Neural progenitor cell (in vitro differentiated cells): ENCODE measurements at regions not wholly inside any gene's neighbourhood (a gene's known extent, or its start where the extent isn't known, plus 50 kb on each side); places are given as distances from the start of the nearest gene placed in this dataset.
"Not testable (repeated sequence)": the region's sequence is repeated elsewhere in the genome, so short reads cannot be mapped to it uniquely, and the experiment has no call there.

Experiments
- DNase-seq: peaks from one replicate; pipeline ENCODE4 v3.0.0-alpha.2; 2016; ENCODE audit warnings: low spot score
- H2AFZ ChIP-seq: fragments of 200-600 bp; sonication (generic); replicated peaks from 2 replicates; pipeline ENCODE4 v1.6.1; 2016; ENCODE audit warnings: antibody characterized with exemption
- H3F3A ChIP-seq: fragments of 200-600 bp; sonication (generic); 2 replicates; pipeline ENCODE4 v1.6.1; 2016; ENCODE audit warnings: antibody characterized with exemption, low read depth
- H3K27ac ChIP-seq: fragments of 200-600 bp; sonication (generic); 2 replicates; pipeline ENCODE4 v1.5.1; 2016; ENCODE audit warnings: mild to moderate bottlenecking
- H3K27me3 ChIP-seq: fragments of 200-600 bp; sonication (generic); 2 replicates; pipeline ENCODE4 v1.6.1; 2016; ENCODE audit warnings: mild to moderate bottlenecking, moderate library complexity
- H3K36me3 ChIP-seq: fragments of 200-600 bp; sonication (generic); 2 replicates; pipeline ENCODE4 v1.5.1; 2016
- H3K4me1 ChIP-seq: fragments of 200-600 bp; sonication (generic); 2 replicates; pipeline ENCODE4 v1.6.1; 2016; ENCODE audit warnings: mixed run types
- H3K4me2 ChIP-seq: fragments of 200-600 bp; sonication (generic); 2 replicates; pipeline ENCODE4 v1.6.1; 2016
- H3K4me3 ChIP-seq: fragments of 200-600 bp; sonication (generic); 2 replicates; pipeline ENCODE4 v1.5.1; 2016
- H3K79me2 ChIP-seq: fragments of 200-600 bp; sonication (generic); 2 replicates; pipeline ENCODE4 v1.6.1; 2016; ENCODE audit warnings: low read depth
- H3K9ac ChIP-seq: fragments of 200-600 bp; sonication (generic); 2 replicates; pipeline ENCODE4 v1.6.1; 2016
- H3K9me3 ChIP-seq: fragments of 200-600 bp; sonication (generic); 2 replicates; pipeline ENCODE4 v1.5.1; 2016; ENCODE audit warnings: low read depth
- H4K20me1 ChIP-seq: fragments of 200-600 bp; sonication (generic); 2 replicates; pipeline ENCODE4 v1.6.1; 2016; ENCODE audit warnings: low read depth
- H3K27ac Mint-ChIP-seq: 3 replicates; pipeline ENCODE4 v1.8.0; 2021; ENCODE audit warnings: mixed read lengths
- H3K27me3 Mint-ChIP-seq: 2 replicates; pipeline ENCODE4 v1.8.0; 2022; ENCODE audit warnings: low read depth, mild to moderate bottlenecking, inconsistent platforms, moderate library complexity, mixed read lengths; ENCODE audit not compliant: insufficient read depth
- H3K36me3 Mint-ChIP-seq: 3 replicates; pipeline ENCODE4 v1.8.0; 2021; ENCODE audit warnings: mixed read lengths
- H3K4me1 Mint-ChIP-seq: 3 replicates; pipeline ENCODE4 v1.8.0; 2021; ENCODE audit warnings: mixed read lengths
- H3K4me3 Mint-ChIP-seq: 3 replicates; pipeline ENCODE4 v1.8.0; 2021; ENCODE audit warnings: mild to moderate bottlenecking, moderate library complexity, mixed read lengths
- H3K9me3 Mint-ChIP-seq: 3 replicates; pipeline ENCODE4 v1.8.0; 2020; ENCODE audit warnings: mixed read lengths
- CTCF ChIP-seq: fragments of 200-600 bp; sonication (generic); IDR thresholded peaks from 2 replicates; pipeline ENCODE4 v1.5.1; 2017; ENCODE audit warnings: antibody characterized with exemption, mild to moderate bottlenecking
- EZH2 ChIP-seq: fragments of 200-600 bp; sonication (generic); IDR thresholded peaks from 2 replicates; pipeline ENCODE4 v1.6.1; 2017; ENCODE audit warnings: antibody characterized with exemption, mild to moderate bottlenecking, moderate library complexity
- EZH2phosphoT487 ChIP-seq: fragments of 200-600 bp; sonication (generic); IDR thresholded peaks from 2 replicates; pipeline ENCODE4 v1.6.1; 2017; ENCODE audit warnings: antibody characterized with exemption

- H3K4me3 Mint-ChIP-seq, result no peak overlapping the region
These were observed 883.5 kb downstream of the IGSF11 start for GRCh38 chr3:118151164-118151563.

DNA sequence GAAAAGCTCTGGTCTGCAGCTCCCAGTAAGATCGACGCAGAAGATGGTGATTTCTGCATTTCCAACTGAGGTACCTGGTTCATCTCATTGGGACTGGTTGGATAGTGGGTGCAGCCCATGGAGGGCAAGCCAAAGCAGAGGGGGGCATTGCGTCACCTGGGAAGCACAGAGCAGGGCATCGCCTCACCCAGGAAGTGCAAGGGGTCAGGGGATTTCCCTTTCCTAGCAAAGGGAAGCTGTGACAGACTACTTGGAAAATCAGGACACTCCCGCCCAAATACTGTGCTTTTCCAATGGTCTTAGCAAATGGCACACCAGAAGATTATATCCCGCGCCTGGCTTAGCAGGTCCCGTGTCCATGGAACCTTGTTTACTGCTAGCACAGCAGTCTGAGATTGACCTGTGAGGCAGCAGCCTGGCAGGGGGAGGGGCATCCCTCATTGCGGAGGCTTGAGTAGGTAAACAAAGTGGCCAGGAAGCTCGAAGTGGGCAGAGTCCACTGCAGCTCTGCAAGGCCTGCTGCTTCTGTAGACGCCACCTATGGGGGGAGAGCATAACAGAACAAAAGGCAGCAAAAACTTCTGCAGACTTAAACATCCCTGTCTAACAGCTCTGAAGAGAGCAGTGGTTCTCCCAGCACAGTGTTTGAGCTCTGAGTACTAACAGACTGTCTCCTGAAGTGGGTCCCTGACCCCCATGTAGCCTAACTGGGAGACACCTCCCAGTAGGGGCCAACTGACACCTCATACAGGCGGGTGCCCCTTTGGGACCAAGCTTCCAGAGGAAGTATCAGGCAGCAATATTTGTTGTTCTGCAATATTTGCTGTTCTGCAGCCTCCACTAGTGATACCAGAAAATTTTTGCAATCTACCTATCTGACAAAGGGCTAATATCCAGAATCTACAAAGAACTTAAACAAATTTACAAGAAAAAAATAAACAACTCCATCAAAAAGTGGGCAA lies 871.7 kb downstream of the IGSF11 start:
- H3K27ac ChIP-seq, H3K36me3 ChIP-seq, H3K79me2 ChIP-seq, H3K9me3 Mint-ChIP-seq, H3K4me2 ChIP-seq, H3K4me3 Mint-ChIP-seq, H3K4me1 ChIP-seq, H3K27ac Mint-ChIP-seq, H3K27me3 Mint-ChIP-seq, H3K36me3 Mint-ChIP-seq, H3K9me3 ChIP-seq, H3K27me3 ChIP-seq, H3K9ac ChIP-seq, DNase-seq, H3F3A ChIP-seq, H3K4me1 Mint-ChIP-seq, H4K20me1 ChIP-seq, H2AFZ ChIP-seq, H3K4me3 ChIP-seq: not testable (repeated sequence)

More at GRCh38 chr3:118151164-118151563, 883.5 kb downstream of the IGSF11 start:
- H3K27me3 ChIP-seq, result no peaks in the 10 kb centered on the region
- no peak for DNase-seq
- Mint-ChIP-seq H3K4me1 (no peaks in the 10 kb centered on the region), H3K27ac (no peak overlapping the region), H3K27me3 (no peaks in the 10 kb centered on the region), H3K9me3 (peaks cover 9% of the 10 kb centered on the region), H3K36me3 (no peaks in the 10 kb centered on the region)
- H3K9me3 ChIP-seq, result peaks cover 5% of the 10 kb centered on the region
- no peak for TF ChIP-seq EZH2
- no peak for TF ChIP-seq CTCF
- no peak for TF ChIP-seq EZH2phosphoT487
- no peak overlapping the region for H3K27ac ChIP-seq
- no peak overlapping the region for H3K9ac ChIP-seq
- H3K36me3 ChIP-seq, result no peaks in the 10 kb centered on the region
- no peaks in the 10 kb centered on the region for H3K79me2 ChIP-seq
- no peak overlapping the region for H3K4me2 ChIP-seq
- H3F3A ChIP-seq, result no peaks in the 10 kb centered on the region
- H3K4me1 ChIP-seq, result no peaks in the 10 kb centered on the region
- H3K4me3 ChIP-seq, result no peak overlapping the region
- no peaks in the 10 kb centered on the region for H4K20me1 ChIP-seq
- no peak overlapping the region for H2AFZ ChIP-seq

DNA sequence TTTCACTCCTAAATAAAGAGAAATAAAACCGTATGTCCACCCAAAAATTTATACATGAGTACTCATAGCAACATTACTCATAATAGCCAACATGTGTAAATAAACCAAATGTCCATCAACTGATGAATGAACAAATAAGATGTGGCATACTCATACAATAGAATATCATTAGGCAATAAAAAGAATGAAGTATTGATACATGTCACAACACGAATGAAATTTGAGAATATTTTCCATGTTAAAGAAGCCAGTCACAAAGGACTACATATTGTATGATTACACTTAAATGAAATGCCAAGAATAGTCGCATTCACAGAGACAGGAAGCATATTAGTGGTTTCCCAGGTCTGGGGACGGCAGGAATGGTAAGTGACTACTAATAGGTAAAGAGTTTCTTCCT lies 869.2 kb downstream of the IGSF11 start:
- no peak overlapping the region for H3K4me3 Mint-ChIP-seq
- Histone ChIP-seq H3K4me3 (no peak overlapping the region), H3K27me3 (no peaks in the 10 kb centered on the region), H3K9ac (no peak overlapping the region), H3K79me2 (no peaks in the 10 kb centered on the region), H3K27ac (no peak overlapping the region), H4K20me1 (no peaks in the 10 kb centered on the region), H3K4me1 (no peaks in the 10 kb centered on the region), H2AFZ (no peak overlapping the region), H3F3A (no peaks in the 10 kb centered on the region), H3K36me3 (no peaks in the 10 kb centered on the region), H3K9me3 (no peaks in the 10 kb centered on the region), H3K4me2 (no peak overlapping the region)
- H3K4me1 Mint-ChIP-seq, result no peaks in the 10 kb centered on the region
- H3K36me3 Mint-ChIP-seq, result no peaks in the 10 kb centered on the region
- no peak overlapping the region for H3K27ac Mint-ChIP-seq
- no peak for DNase-seq
- no peak for TF ChIP-seq CTCF
- no peak for TF ChIP-seq EZH2
- no peak for TF ChIP-seq EZH2phosphoT487
- no peaks in the 10 kb centered on the region for H3K27me3 Mint-ChIP-seq
- H3K9me3 Mint-ChIP-seq, result peaks cover 6% of the 10 kb centered on the region

DNA sequence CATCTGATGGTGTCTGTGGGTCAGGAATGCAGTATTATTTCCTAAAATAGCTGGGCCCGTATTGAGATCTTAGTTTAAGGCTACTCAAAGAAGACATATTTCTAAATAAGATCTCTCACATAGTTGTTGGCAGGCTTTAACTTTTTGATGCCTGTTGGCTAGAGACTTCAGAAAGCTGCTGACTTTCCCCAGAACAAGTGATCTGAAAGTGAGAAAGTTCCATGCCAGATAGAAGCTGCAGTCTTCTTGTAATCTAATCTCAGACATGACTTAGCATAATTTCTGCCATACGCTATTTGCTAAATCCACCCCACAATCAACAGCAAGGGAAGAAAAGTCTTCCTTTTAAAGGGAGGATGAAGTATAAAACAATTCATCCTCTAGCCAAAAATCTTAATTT lies 867.1 kb downstream of the IGSF11 start:
- Mint-ChIP-seq H3K4me1 (no peaks in the 10 kb centered on the region), H3K27me3 (no peaks in the 10 kb centered on the region), H3K4me3 (no peak overlapping the region), H3K27ac (no peak overlapping the region), H3K36me3 (no peaks in the 10 kb centered on the region), H3K9me3 (peaks cover 14% of the 10 kb centered on the region)
- Histone ChIP-seq H3K36me3 (no peaks in the 10 kb centered on the region), H3K9me3 (no peaks in the 10 kb centered on the region), H3K9ac (no peak overlapping the region), H3K4me3 (no peak overlapping the region), H3K4me2 (no peak overlapping the region), H3F3A (no peaks in the 10 kb centered on the region), H4K20me1 (no peaks in the 10 kb centered on the region), H2AFZ (no peak overlapping the region), H3K79me2 (no peaks in the 10 kb centered on the region), H3K4me1 (no peaks in the 10 kb centered on the region), H3K27ac (no peak overlapping the region), H3K27me3 (no peaks in the 10 kb centered on the region)
- DNase-seq, result no peak
- no peak for TF ChIP-seq EZH2phosphoT487
- TF ChIP-seq CTCF, result no peak
- no peak for TF ChIP-seq EZH2
